Tibial nerve (tissue), 4 donors: ENCODE measurements at regions not wholly inside any gene's neighbourhood (a gene's known extent, or its start where the extent isn't known, plus 50 kb on each side); places are given as distances from the start of the nearest gene placed in this dataset.

ENCODE experiments used
- DNase-seq, 2 donors: peaks; one replicate each; pipeline ENCODE4 v3.0.0-alpha.2; 2019; ENCODE audit warnings: low spot score in 2 of 2
- H3K27ac ChIP-seq, 4 donors: fragments of 200-600 bp; sonication (generic) in 3 of 4; one replicate each; pipeline ENCODE4 v1.5.1; 2017 to 2019; ENCODE audit warnings: mild to moderate bottlenecking in 1 of 4
- H3K27me3 ChIP-seq, 2 donors: fragments of 200-600 bp; sonication (generic) in 1 of 2; one replicate each; pipeline versions ENCODE4 v1.5.1 to v1.6.0; 2017 to 2019
- H3K36me3 ChIP-seq, 3 donors: fragments of 200-600 bp; sonication (generic); one replicate each; pipeline ENCODE4 v1.5.1; 2018 to 2019
- H3K4me1 ChIP-seq, 4 donors: fragments of 200-600 bp; sonication (generic) in 3 of 4; one replicate each; pipeline ENCODE4 v1.5.1; 2017 to 2019
- H3K4me3 ChIP-seq, 4 donors: fragments of 200-600 bp; sonication (generic) in 3 of 4; one replicate each; pipeline ENCODE4 v1.5.1; 2017 to 2019; ENCODE audit warnings: mild to moderate bottlenecking in 1 of 4, moderate library complexity in 1 of 4
- H3K9me3 ChIP-seq, 4 donors: fragments of 200-600 bp; sonication (generic) in 3 of 4; one replicate each; pipeline ENCODE4 v1.5.1; 2017 to 2019
- CTCF ChIP-seq, 5 experiments: fragments of 200-600 bp in 3 of 5; fragments of 450-650 bp in 2 of 5; sonication (generic) in 3 of 5; IDR thresholded peaks; one replicate each; pipeline ENCODE4 v1.5.1; 2016 to 2019; ENCODE audit warnings: antibody characterized with exemption in 5 of 5, mild to moderate bottlenecking in 3 of 5, moderate library complexity in 2 of 5
- EP300 ChIP-seq, 2 donors: sonication (generic); formaldehyde crosslinking; IDR thresholded peaks; one replicate each; pipeline ENCODE4 v1.6.1; 2017; ENCODE audit warnings: antibody characterized with exemption in 2 of 2, mild to moderate bottlenecking in 1 of 2
- POLR2A ChIP-seq, 2 donors: fragments of 450-650 bp; IDR thresholded peaks; one replicate each; pipeline ENCODE4 v1.6.1; 2017; ENCODE audit warnings: antibody characterized with exemption in 2 of 2, mild to moderate bottlenecking in 2 of 2, moderate library complexity in 2 of 2
- WGBS, 2 donors: methylation state at CpG; one replicate each; pipeline ENCODE4 v1.1.5; 2018; 5-methylcytosine and 5-hydroxymethylcytosine counted together

- WGBS, 2 donors = 69 to 90% methylated on average over 3 of the region's 3 CpGs
- DNase-seq = no peak
- TF ChIP-seq POLR2A (IDR thresholded peaks at IDR 0.05) (no peak), CTCF (IDR thresholded peaks at IDR 0.05) (no peak), EP300 (IDR thresholded peaks at IDR 0.05) (no peak)
Measured at GRCh38 chr9:90057361-90057760, 452.5 kb downstream of the GADD45G start.

DNA sequence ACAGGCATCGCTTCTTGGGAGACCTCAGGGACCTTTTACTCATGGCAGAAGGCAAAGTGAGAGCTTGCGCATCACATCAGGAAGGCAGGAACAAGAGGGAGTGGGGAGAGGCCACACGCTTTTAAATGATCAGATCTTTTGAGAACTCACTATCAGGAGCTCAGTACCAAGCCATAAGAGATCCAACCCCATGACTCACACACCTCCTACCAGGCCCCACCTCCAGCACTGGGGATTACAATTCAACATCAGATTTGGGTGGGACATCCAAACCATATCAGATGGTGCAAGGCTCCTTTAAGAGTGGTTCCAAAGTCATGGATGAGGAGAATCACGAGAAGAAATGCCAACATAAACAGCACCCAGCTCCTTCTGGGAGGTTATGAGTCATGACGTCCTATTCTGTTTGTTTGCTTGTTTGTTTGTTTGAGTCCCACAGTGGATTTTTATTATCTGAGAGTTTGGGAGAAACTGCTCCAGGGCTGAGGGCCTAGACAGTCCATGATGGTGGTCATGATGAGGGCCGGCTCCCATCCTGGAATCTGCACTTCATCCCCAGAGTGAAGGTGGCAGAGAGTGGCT, 453.5 kb downstream of the GADD45G start:
- TF ChIP-seq POLR2A (IDR thresholded peaks at IDR 0.05) (no peak), EP300 (IDR thresholded peaks at IDR 0.05) (no peak), CTCF (IDR thresholded peaks at IDR 0.05) (no peak)
- H3K27me3 ChIP-seq = no peaks in the 10 kb centered on the region
- WGBS, 2 donors = 69 to 70% methylated on average over 6 of the region's 6 CpGs
- H3K27ac ChIP-seq = no peak overlapping the region
- no peak for DNase-seq
- no peaks in the 10 kb centered on the region for H3K9me3 ChIP-seq
- H3K4me3 ChIP-seq = no peak overlapping the region
- H3K4me1 ChIP-seq = no peaks in the 10 kb centered on the region
- no peaks in the 10 kb centered on the region for H3K36me3 ChIP-seq

More at GRCh38 chr9:90057361-90057760, 452.5 kb downstream of the GADD45G start:
- Histone ChIP-seq H3K4me3 (no peak overlapping the region), H3K27ac (no peak overlapping the region), H3K27me3 (no peaks in the 10 kb centered on the region), H3K36me3 (no peaks in the 10 kb centered on the region), H3K4me1 (no peaks in the 10 kb centered on the region), H3K9me3 (no peaks in the 10 kb centered on the region)

DNA sequence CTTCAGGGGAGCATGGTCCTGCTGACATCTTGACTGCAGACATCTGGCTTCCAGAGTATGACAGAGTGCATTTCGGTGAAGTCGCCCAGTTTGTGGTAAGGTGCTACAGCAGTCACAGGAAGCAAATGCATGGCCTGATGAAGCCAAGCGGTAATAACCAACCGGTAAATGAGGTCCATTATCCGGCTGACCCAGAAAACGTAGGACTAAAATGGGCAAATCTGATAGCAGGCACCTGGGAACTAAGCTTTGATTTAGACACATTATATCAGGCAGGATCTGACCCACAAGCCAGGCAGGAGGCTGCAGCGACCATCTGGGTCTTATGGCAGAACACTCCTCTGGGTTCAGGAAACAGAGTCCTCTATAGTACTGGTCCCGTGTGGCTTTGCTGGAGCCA, 454.6 kb downstream of the GADD45G start:
- DNase-seq = no peak
- Histone ChIP-seq H3K27me3 (no peaks in the 10 kb centered on the region), H3K9me3 (no peaks in the 10 kb centered on the region), H3K27ac (no peak overlapping the region), H3K4me3 (no peak overlapping the region), H3K36me3 (no peaks in the 10 kb centered on the region), H3K4me1 (no peaks in the 10 kb centered on the region)
- no peak for TF ChIP-seq EP300 (IDR thresholded peaks at IDR 0.05)
- TF ChIP-seq POLR2A (IDR thresholded peaks at IDR 0.05) = no peak
- TF ChIP-seq CTCF (IDR thresholded peaks at IDR 0.05) = no peak
- WGBS, 2 donors = 92 to 96% methylated on average over 8 of the region's 8 CpGs

- Histone ChIP-seq H3K4me1 (no peaks in the 10 kb centered on the region), H3K9me3 (no peaks in the 10 kb centered on the region), H3K4me3 (no peak overlapping the region), H3K36me3 (no peaks in the 10 kb centered on the region), H3K27me3 (no peaks in the 10 kb centered on the region), H3K27ac (no peak overlapping the region)
- TF ChIP-seq POLR2A (IDR thresholded peaks at IDR 0.05) = no peak
- no peak for TF ChIP-seq CTCF (IDR thresholded peaks at IDR 0.05)
- TF ChIP-seq EP300 (IDR thresholded peaks at IDR 0.05) = no peak
- DNase-seq = no peak
- 80 to 86% methylated on average over 7 to 8 of the region's 8 CpGs for WGBS, 2 donors
Measured at GRCh38 chr9:90060256-90060655, 455.4 kb downstream of the GADD45G start.

DNA sequence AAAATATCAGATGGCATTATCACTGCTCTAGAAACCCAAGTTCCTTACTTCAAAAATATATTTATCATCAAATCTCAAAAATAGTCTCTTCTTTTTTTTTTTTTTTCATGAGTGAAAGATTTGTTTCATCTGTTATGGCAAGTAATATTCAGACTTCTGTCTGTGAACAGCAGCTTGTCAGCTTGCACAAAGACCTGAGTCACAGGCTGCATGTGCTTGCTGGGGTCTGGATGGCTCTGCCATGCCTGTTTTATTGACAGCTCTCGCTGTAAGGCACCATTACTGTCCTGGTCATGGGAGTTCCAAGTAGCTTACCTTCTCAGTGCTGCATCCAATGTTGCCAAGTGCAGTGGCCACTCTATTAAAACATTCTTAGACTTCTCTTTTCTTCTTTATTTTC, 456.4 kb downstream of the GADD45G start:
- WGBS, 2 donors = 62 to 79% methylated on average over 1 of the region's 1 CpG
- Histone ChIP-seq H3K9me3 (no peaks in the 10 kb centered on the region), H3K27ac (no peak overlapping the region), H3K36me3 (no peaks in the 10 kb centered on the region), H3K4me3 (no peak overlapping the region), H3K27me3 (no peaks in the 10 kb centered on the region), H3K4me1 (no peaks in the 10 kb centered on the region)
- DNase-seq = no peak
- TF ChIP-seq EP300 (IDR thresholded peaks at IDR 0.05) (no peak), POLR2A (IDR thresholded peaks at IDR 0.05) (no peak), CTCF (IDR thresholded peaks at IDR 0.05) (no peak)
